ENCODE measurements at regions not wholly inside any gene's neighbourhood (a gene's known extent, or its start where the extent isn't known, plus 50 kb on each side); places are given as distances from the start of the nearest gene placed in this dataset.

- H3K4me1 Mint-ChIP-seq (ENCODE audit: unreplicated experiment), result no peaks in the 10 kb centered on the region
- H3K27ac Mint-ChIP-seq, result no peak overlapping the region
- DNase-seq (ENCODE audit: extremely low spot score, unreplicated experiment), result no peak
- H3K36me3 Mint-ChIP-seq, result no peaks in the 10 kb centered on the region
- peaks cover 3% of the 10 kb centered on the region for H3K27me3 Mint-ChIP-seq
- peaks cover 9% of the 10 kb centered on the region for H3K9me3 Mint-ChIP-seq
- no peak for TF ChIP-seq CTCF (conservative IDR thresholded peaks at IDR 0.05)
- no peak overlapping the region for H3K4me3 Mint-ChIP-seq
Measured at GRCh38 chrX:131915488-131915887, 107.6 kb upstream of the STK26 start.

- Mint-ChIP-seq H3K9me3 (peaks cover 5% of the 10 kb centered on the region), H3K27me3 (no peaks in the 10 kb centered on the region), H3K27ac (no peak overlapping the region), H3K36me3 (no peaks in the 10 kb centered on the region), H3K4me1 (ENCODE audit: unreplicated experiment) (no peaks in the 10 kb centered on the region), H3K4me3 (no peak overlapping the region)
- no peak for DNase-seq (ENCODE audit: extremely low spot score, unreplicated experiment)
- TF ChIP-seq CTCF (conservative IDR thresholded peaks at IDR 0.05), result no peak
Measured at GRCh38 chrX:131917588-131917987, 105.5 kb upstream of the STK26 start.

GRCh38 chrX:131918839-131919238 lies 104.3 kb upstream of the STK26 start:
- no peaks in the 10 kb centered on the region for H3K27me3 Mint-ChIP-seq
- H3K4me1 Mint-ChIP-seq (ENCODE audit: unreplicated experiment), result no peaks in the 10 kb centered on the region
- H3K36me3 Mint-ChIP-seq, result no peaks in the 10 kb centered on the region
- TF ChIP-seq CTCF (conservative IDR thresholded peaks at IDR 0.05), result no peak
- H3K9me3 Mint-ChIP-seq, result peaks cover 5% of the 10 kb centered on the region
- no peak overlapping the region for H3K27ac Mint-ChIP-seq
- no peak overlapping the region for H3K4me3 Mint-ChIP-seq
- DNase-seq (ENCODE audit: extremely low spot score, unreplicated experiment), result no peak

GRCh38 chrX:131923614-131924250 lies 99.4 kb upstream of the STK26 start:
- no peak overlapping the region for H3K27ac Mint-ChIP-seq
- no peaks in the 10 kb centered on the region for H3K4me1 Mint-ChIP-seq (ENCODE audit: unreplicated experiment)
- H3K4me3 Mint-ChIP-seq, result no peak overlapping the region
- H3K27me3 Mint-ChIP-seq, result peaks cover 4% of the 10 kb centered on the region
- no peaks in the 10 kb centered on the region for H3K9me3 Mint-ChIP-seq
- no peaks in the 10 kb centered on the region for H3K36me3 Mint-ChIP-seq
- TF ChIP-seq CTCF (conservative IDR thresholded peaks at IDR 0.05), result no peak
- DNase-seq (ENCODE audit: extremely low spot score, unreplicated experiment), result no peak

- H3K4me1 Mint-ChIP-seq (ENCODE audit: unreplicated experiment), result no peaks in the 10 kb centered on the region
- H3K27ac Mint-ChIP-seq, result no peak overlapping the region
- DNase-seq (ENCODE audit: extremely low spot score, unreplicated experiment), result no peak
- no peak for TF ChIP-seq CTCF (conservative IDR thresholded peaks at IDR 0.05)
- no peaks in the 10 kb centered on the region for H3K27me3 Mint-ChIP-seq
- H3K4me3 Mint-ChIP-seq, result no peak overlapping the region
- H3K9me3 Mint-ChIP-seq, result no peaks in the 10 kb centered on the region
- H3K36me3 Mint-ChIP-seq, result no peaks in the 10 kb centered on the region
Measured at GRCh38 chrX:131938749-131939148, 84.4 kb upstream of the STK26 start.

- no peak for TF ChIP-seq CTCF (conservative IDR thresholded peaks at IDR 0.05)
- no peaks in the 10 kb centered on the region for H3K9me3 Mint-ChIP-seq
- no peaks in the 10 kb centered on the region for H3K27me3 Mint-ChIP-seq
- no peaks in the 10 kb centered on the region for H3K36me3 Mint-ChIP-seq
- H3K4me1 Mint-ChIP-seq (ENCODE audit: unreplicated experiment), result peaks cover 20% of the 10 kb centered on the region
- no peak overlapping the region for H3K27ac Mint-ChIP-seq
- DNase-seq (ENCODE audit: extremely low spot score, unreplicated experiment), result no peak
- no peak overlapping the region for H3K4me3 Mint-ChIP-seq
Measured at GRCh38 chrX:131942034-131942433, 81.1 kb upstream of the STK26 start.
